Stimulated activated CD4-positive, alpha-beta T cell treated with anti-CD3 and anti-CD28 coated beads, Interleukin-1b, Interleukin-23, amount 100 ng/mL, for 4 hours (primary cell): ENCODE measurements at regions not wholly inside any gene's neighbourhood (a gene's known extent, or its start where the extent isn't known, plus 50 kb on each side); places are given as distances from the start of the nearest gene placed in this dataset.

Experiments
- DNase-seq, 2 donors: peaks; one replicate each; pipeline ENCODE4 v3.0.0-alpha.2; 2020; ENCODE audit warnings: low read depth in 2 of 2

DNA sequence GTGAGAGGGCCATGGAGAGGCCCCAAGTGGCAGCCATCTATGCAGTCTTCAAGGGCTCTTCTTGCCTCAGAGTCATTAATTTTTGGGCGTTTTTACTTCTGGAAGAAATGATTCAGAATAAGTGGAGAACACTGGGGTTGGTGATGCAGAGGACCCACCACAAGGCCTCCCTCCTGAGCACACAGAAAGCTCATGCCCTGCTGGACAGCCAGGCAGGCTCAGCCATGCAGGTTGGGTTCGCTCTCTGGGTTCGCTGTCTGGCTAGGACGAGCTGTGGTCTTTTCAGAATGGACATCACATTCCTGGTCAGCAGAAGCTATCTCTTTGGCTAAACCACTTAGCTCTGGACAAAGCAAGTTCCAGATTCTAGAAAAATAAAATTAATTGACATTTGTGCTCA is 480.8 kb downstream of the RPS24 start:
- no peak for DNase-seq

DNA sequence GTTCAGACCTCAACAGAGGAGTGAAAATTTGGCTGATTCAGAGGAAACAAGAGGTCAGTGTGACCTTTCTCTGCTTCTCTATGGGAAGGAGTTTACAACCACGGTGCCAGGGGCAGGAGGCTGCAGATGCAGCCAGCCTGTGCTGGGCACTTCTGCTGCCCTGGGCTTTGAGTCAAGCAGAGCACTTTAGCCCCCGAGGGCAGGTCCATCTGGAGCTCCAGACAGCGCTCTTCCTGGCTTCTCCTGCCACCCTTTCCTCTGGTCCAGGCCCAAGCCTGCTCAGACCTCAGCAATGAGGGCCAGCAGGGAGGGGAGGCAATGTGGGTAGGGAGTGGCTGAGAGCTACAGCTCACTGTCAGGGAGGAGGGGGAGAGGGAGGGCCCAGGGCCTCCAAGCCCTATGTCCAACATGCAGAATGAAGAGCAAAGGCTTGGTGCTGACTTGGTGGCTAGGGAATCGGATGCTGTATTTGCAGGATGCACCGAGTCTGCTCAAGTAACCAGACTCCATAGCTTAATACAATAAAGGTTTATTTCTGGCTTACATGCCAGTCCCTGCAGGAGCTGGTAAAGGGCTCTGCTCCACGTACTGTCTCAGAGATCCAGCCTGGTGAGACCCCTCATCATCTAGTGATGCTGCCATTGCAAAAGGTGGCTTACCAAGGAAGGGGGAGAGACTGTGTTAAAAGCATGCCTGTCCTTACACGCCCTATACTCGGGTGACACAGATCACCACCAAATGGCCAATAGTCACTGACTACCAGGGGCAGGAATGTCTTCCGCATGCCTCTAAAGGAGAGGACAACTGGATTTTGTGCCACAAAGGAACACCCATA is 481.6 kb downstream of the RPS24 start:
- no peak for DNase-seq

DNA sequence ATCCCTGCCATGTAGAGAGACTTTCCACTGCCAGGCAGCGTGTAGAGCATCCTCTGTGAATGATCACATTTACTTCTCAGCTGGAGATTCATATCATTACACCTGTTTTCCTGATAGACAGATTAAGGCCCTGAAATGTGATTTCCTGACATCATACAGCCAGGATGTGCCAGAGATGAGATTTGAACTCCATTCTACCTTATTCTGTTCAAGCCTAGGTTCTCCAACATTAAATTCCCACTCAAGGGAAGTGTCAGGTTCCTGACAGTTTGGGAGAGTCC is 482.1 kb downstream of the RPS24 start:
- no peak for DNase-seq

GRCh38 chr10:78516236-78516635 is 482.6 kb downstream of the RPS24 start:
- DNase-seq = no peak

DNA sequence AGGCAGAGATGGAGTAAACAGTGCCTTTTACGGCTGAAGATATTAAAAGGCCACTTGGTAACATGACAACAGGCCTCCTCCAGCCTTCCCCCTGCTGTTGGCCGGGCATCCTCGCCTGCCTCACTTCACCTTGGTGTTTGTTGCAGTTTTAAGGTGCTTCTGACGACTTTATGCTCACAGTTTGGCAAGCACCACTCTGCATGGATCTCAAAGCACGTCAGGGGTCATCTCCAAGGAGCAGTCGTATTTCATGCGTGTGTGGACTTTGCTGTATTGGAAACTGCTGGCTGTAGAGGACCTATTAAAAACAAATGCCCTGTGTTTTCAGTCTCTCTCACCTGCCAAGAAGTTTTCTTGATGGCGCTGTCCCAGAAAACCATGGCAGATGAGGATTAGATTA is 483.1 kb downstream of the RPS24 start:
- DNase-seq = no peak

GRCh38 chr10:78518224-78518623 is 484.6 kb downstream of the RPS24 start:
- DNase-seq = no peak

DNA sequence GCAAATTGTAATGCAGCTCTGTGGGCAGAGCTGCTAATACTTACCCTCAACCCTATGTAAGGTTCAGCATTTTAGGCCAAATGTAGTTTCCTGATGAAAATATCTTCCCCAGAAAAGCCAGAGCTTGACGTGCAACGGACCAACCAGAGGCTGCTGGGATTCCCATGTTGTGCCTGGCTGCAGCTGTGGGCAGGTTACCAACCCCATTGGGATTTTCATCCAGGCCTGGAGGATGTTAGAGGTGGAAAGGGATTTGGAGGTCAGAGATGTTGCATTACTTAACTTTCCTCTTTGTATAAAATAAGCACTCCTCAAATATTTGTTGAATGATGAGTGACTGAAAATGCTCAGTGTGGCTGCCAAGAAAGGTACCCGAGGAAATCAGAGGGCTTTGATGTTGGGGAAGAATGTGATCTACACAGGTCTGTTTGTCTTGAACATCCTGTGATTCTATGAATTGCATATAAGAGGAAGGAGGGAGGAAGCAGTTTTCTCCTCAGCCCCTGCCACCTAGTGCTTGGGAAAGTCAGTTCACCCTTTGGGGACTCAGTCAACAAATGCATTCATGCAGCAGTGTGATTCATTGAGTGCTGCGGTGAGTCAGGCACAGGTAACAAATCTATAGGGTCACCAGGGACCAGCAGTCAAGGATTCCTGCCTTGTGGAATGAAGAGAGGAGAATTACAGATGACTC is 487.2 kb downstream of the RPS24 start:
- no peak for DNase-seq

DNA sequence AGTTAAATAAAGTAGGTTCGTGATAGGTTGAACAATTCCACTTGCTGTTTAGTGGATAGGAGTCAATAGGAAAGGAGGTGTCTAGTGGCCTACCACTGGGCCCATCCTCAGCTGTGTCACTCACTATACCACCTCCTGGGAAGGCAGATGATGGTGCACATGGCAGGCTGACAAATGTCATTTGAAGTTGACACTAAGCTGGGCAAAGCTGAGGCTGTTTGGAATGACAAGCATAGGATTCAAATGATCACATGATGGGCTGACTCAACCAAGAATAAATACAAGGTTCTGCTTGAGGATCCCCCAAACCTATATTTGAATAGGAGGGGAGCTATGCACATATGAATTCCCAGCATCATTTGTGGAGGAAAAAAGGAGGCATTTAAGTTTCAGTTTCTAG is 489.8 kb downstream of the RPS24 start:
- no peak for DNase-seq

- DNase-seq = no peak
Observed at GRCh38 chr10:78524342-78524741, 490.7 kb downstream of the RPS24 start.

DNA sequence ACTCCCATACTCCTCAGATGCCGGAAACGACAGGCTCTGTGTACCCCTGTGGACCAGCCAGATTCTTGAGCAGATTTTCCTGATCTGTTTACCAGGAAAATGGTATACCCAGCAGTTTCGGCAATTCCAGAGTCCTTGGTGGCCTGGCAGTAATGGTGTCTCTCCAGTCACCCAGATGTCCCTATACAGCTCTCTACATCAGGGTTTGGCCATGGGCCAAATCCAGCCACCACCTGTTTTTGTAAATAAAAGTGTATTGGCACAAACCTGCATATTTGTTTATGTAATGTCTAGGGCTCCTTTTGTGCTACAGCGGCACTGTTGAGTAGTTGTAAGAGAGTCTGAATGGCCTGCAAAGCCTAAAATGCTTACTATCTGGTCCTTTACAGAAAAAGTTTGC is 491.3 kb downstream of the RPS24 start:
- no peak for DNase-seq

DNA sequence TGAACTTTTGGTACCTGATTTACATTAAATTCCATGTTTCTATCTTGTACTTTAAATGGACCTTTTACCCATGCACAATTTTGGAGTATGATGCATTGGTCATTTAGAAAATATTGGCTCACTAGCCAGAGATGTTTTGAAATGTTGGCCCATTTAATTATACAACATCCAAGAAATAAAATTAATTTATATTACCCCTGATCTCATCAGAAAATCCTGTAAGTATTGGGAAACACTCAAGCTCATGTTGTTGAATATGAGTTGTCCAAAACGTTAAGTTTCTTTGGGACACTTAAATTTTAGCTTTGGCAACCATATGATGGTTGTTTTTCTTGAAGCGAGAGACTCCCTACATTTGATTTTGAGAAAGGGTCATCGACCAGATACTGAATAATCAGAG is 492.7 kb downstream of the RPS24 start:
- DNase-seq = no peak

DNA sequence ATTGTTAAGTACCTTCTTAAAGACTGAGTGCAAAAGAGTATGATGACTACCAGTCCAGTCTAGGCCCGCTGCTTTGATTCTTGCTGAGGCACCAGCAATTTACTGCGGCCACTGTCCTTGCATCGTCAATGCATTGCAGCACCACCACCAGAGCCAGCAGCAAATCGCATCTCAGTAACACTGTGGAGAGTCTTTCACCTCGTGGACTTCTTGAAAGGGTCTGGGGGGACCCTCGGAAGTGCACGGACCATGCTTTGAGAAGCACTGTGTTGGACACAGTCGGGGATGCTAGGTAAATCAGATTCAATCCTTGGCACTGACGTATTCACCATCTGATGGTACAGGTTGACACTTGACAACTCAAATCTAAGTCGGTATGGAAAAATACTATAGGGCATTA is 493.6 kb downstream of the RPS24 start:
- no peak for DNase-seq

DNA sequence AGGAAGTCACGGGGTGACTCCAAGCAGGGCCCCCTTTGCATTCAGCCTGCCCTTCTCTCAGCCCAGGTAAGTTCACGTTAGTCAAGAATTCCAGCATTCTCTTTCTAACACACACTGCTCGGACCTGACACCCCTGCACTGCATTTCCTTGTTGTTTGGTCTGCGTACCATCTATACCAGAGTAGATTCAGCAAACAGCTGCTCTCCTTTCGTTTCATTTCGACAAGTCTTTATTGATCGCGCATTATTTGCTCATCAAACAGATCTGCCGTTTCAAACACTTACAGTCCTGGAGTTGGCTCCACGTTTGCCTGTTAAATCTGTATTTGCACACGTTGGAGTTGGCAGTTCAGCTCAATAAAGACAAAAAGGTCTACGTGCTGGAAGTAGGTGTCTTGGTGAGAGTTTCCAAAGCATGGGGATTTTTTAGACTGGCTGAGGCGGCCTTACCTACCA is 495.1 kb downstream of the RPS24 start:
- DNase-seq = no peak

DNA sequence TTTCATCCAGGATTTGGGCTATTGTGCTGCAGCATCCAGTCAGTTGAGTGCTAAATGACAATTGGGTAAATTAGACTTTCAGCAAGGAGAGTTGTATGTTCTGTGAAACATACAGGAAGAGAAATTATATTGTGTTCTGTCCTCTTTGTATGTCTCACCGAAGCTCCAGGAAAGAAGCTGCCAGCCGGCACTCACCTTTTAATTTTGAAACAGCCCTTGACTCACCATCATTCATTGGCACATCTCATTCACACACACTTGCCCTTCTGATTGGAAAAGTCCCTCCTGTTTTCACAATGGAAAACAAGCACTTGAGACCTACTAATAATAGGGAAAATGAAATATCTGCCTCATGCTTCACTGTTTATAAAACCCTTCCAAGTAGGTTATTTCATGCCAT is 495.6 kb downstream of the RPS24 start:
- DNase-seq = no peak

GRCh38 chr10:78531088-78531487 is 497.4 kb downstream of the RPS24 start:
- no peak for DNase-seq

GRCh38 chr10:78532480-78533042 is 498.9 kb downstream of the RPS24 start:
- DNase-seq = no peak

- no peak for DNase-seq
Observed at GRCh38 chr10:78533098-78533497, 499.4 kb downstream of the RPS24 start.

GRCh38 chr10:78533776-78534175 is 500.1 kb downstream of the RPS24 start:
- DNase-seq = no peak

DNA sequence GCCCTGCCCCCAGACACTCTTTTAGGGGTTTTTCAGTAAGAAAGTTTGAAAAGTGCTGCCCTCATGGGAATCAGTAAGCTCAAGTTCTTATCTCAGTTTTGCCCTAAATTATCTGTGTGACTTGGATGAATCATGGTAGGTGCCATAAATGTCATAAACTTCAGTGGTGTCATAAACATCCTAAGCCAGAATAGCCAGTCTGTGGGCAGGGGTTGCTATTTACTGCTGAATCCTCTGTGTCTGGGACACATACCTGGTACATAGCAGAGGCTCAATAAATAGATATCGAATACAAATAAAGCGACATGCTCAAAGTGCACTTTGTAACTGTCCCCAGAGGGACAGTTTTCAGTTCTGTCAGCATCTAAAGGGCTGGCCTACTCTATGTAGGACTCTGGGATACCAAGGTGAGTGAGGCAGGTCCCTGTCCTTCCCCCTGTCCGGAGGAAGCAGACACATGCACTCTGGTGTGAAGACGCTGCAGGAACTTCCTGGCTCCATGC is 502.1 kb downstream of the RPS24 start:
- no peak for DNase-seq

- no peak for DNase-seq
Observed at GRCh38 chr10:78537018-78537417, 503.4 kb downstream of the RPS24 start.

DNA sequence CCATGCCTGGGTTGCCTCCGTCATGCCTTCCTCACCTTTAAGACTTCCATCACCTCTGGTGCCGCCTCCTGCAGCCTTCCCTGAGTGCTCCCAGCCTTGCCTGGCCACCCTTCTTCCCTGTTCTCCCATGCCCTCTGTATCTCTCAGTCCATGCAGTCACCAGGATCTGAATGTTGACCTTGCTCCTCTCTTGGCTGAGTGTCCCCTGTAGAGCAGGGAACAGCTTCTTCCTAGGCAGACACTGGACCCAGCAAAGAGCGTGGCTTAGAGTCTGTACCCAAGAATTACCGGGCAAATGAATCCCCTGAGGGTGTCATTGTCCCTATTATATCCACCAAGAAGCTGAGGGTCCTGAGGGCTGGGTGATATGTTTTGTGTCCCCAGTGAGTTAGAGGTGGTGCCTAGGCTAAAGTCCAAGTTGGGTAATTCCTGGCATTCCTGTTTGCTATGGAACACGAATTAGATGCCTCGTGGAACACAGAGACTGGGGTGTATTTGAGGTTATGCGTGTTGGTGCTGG is 505.6 kb downstream of the RPS24 start:
- no peak for DNase-seq

DNA sequence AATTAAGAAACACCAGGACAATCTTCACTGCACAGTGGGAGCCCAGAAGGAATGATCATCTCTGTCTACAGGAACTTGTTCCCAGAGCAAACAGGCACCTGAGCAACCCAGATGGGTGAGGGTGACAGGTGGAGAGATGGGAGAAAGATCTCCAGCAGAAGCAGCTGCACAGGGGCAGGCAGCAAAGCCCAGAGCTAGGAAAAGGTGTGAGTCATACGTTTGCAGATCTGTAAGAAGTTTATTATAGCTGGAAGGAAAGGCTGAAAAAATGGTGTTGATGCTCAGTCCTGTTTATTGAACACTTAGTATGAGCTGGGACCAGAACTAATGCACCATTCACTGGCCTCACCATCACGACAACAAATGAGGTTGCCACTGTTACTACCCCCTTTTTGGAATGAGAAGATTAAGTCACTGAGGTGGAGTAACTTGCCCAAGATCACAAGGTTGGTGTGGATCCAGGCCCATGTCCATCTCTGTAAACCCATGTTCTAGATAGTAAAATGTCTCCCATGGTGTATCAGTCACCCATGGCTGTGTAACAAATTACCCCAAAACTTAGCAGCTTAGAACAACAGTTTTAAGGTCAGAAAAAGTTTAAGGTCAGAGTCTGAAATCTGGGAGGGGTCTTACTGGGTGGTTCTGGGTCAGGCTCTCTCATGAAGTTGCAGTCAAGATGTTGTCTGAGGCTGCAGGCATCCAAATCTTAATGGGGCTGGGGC is 506.9 kb downstream of the RPS24 start:
- no peak for DNase-seq
